Pancreas (tissue), 10 donors: ENCODE measurements at regions not wholly inside any gene's neighbourhood (a gene's known extent, or its start where the extent isn't known, plus 50 kb on each side); places are given as distances from the start of the nearest gene placed in this dataset.

Source experiments
- ATAC-seq, 4 donors: fragments of 200-7000 bp; cut with Tn5 transposase; one replicate each; pipeline versions ENCODE4 v1.8.0 to v1.9.1; 2020; ENCODE audit warnings: mild to moderate bottlenecking in 4 of 4, moderate library complexity in 4 of 4
- DNase-seq, 6 donors: peaks; one replicate each; pipeline ENCODE4 v3.0.0-alpha.2; 2020
- FAIRE-seq: peaks from 2 replicates; lab custom pipeline; 2012; peaks lifted over from hg19 to GRCh38; lab: Jason Lieb, UNC
- H3K27ac ChIP-seq, 4 donors: fragments of 200-600 bp; sonication (generic); 1 replicate in 3 of 4; 2 replicates in 1 of 4; pipeline versions ENCODE4 v1.5.0 to v1.8.0; 2020
- H3K27me3 ChIP-seq, 4 donors: fragments of 200-600 bp; one replicate each; pipeline ENCODE4 v1.8.0; 2021
- H3K36me3 ChIP-seq, 3 donors: fragments of 200-600 bp; sonication (generic) in 1 of 3; one replicate each; pipeline versions ENCODE4 v1.5.0 to v1.8.0; 2020 to 2021
- H3K4me1 ChIP-seq, 3 donors: fragments of 200-600 bp; one replicate each; pipeline ENCODE4 v1.8.0; 2021
- H3K4me3 ChIP-seq, 4 donors: fragments of 200-600 bp; sonication (generic) in 2 of 4; one replicate each; pipeline versions ENCODE4 v1.5.0 to v1.8.0; 2020 to 2021
- H3K9me3 ChIP-seq, 4 donors: fragments of 200-600 bp; one replicate each; pipeline ENCODE4 v1.8.0; 2021
- CTCF ChIP-seq, 4 donors: fragments of 200-600 bp; sonication (generic) in 3 of 4; IDR thresholded peaks; one replicate each; pipeline versions ENCODE4 v1.5.0 to v1.8.0; 2021; ENCODE audit warnings: antibody characterized with exemption in 4 of 4
- WGBS, 2 donors: extraction: QIAGEN DNeasy Blood & Tissue Kit; methylation state at CpG; one replicate each; pipeline ENCODE4 v1.1.7; 2013; 5-methylcytosine and 5-hydroxymethylcytosine counted together
- intact Hi-C, 3 donors: fragments of 100-400 bp; cut with DNase I; formaldehyde crosslinking; loops; one replicate each; pipeline versions ENCODE4 v1.11.1 to v1.14.2; 2022
- donor health status: healthy with polysubstance abuse.
- donor health status: DM: no; HTN: no; CAD: no; lungs with moderate emphysema.
- donor health status: DM: no; HTN: no; CAD: no.
- donor health status: control.
- donor health status: control.
- donor health status: Bipolar disorder and iron deficiency.
- donor health status: DM: yes; HTN: yes; CAD: no.
- donor health status: DM: no; HTN: no; CAD: no.
- donor health status: DM: no; HTN: no; CAD: no.
- donor health status: DM: yes; HTN: yes; CAD: no.

GRCh38 chr6:80446454-80447045 lies 340.1 kb downstream of the BCKDHB start:
- intact Hi-C loops = no loop called here
- no peak for FAIRE-seq
- Histone ChIP-seq H3K27ac (no peak overlapping the region), H3K4me3 (no peak overlapping the region), H3K36me3 (no peaks in the 10 kb centered on the region), H3K27me3 (no peaks in the 10 kb centered on the region), H3K9me3 (no peaks in the 10 kb centered on the region), H3K4me1 (no peaks in the 10 kb centered on the region)
- 91 to 95% methylated on average over 5 of the region's 5 CpGs for WGBS, 2 donors
- no peak for ATAC-seq
- no peak for TF ChIP-seq CTCF (IDR thresholded peaks at IDR 0.05)
- no peak for DNase-seq

GRCh38 chr6:80445751-80446150 lies 339.3 kb downstream of the BCKDHB start:
- FAIRE-seq (no peak), DNase-seq (no peak), ATAC-seq (no peak)
- no peaks in the 10 kb centered on the region for H3K4me1 ChIP-seq
- no peak overlapping the region for H3K27ac ChIP-seq
- intact Hi-C loops = no loop called here
- TF ChIP-seq CTCF (IDR thresholded peaks at IDR 0.05) = no peak
- H3K27me3 ChIP-seq = no peaks in the 10 kb centered on the region
- no peaks in the 10 kb centered on the region for H3K9me3 ChIP-seq
- no peak overlapping the region for H3K4me3 ChIP-seq
- no peaks in the 10 kb centered on the region for H3K36me3 ChIP-seq

- Histone ChIP-seq H3K27ac (no peak overlapping the region), H3K4me3 (no peak overlapping the region), H3K9me3 (no peaks in the 10 kb centered on the region), H3K4me1 (no peaks in the 10 kb centered on the region), H3K36me3 (no peaks in the 10 kb centered on the region), H3K27me3 (no peaks in the 10 kb centered on the region)
- TF ChIP-seq CTCF (IDR thresholded peaks at IDR 0.05) = no peak
- FAIRE-seq (no peak), ATAC-seq (no peak), DNase-seq (no peak)
- intact Hi-C loops = no loop called here
These were observed 335.9 kb downstream of the BCKDHB start for GRCh38 chr6:80442366-80442765.

GRCh38 chr6:80441131-80441530 lies 334.7 kb downstream of the BCKDHB start:
- intact Hi-C loops = no loop called here
- H3K4me3 ChIP-seq = no peak overlapping the region
- TF ChIP-seq CTCF (IDR thresholded peaks at IDR 0.05) = no peak
- no peaks in the 10 kb centered on the region for H3K27me3 ChIP-seq
- DNase-seq (no peak), FAIRE-seq (peak; percentile 20), ATAC-seq (no peak)
- H3K27ac ChIP-seq = no peak overlapping the region
- H3K36me3 ChIP-seq = no peaks in the 10 kb centered on the region
- H3K4me1 ChIP-seq = no peaks in the 10 kb centered on the region
- H3K9me3 ChIP-seq = no peaks in the 10 kb centered on the region

- no peak for TF ChIP-seq CTCF (IDR thresholded peaks at IDR 0.05)
- intact Hi-C loops = no loop called here
- ATAC-seq = no peak
- H3K9me3 ChIP-seq = no peaks in the 10 kb centered on the region
- no peak overlapping the region for H3K4me3 ChIP-seq
- 79% methylated on average over 6 of the region's 6 CpGs for WGBS, 2 donors
- no peaks in the 10 kb centered on the region for H3K4me1 ChIP-seq
- no peak for FAIRE-seq
- no peak for DNase-seq
- H3K36me3 ChIP-seq = no peaks in the 10 kb centered on the region
- H3K27ac ChIP-seq = no peak overlapping the region
- no peaks in the 10 kb centered on the region for H3K27me3 ChIP-seq
These were observed 334.1 kb downstream of the BCKDHB start for GRCh38 chr6:80440496-80441115.
